Transverse colon (tissue), 4 donors: ENCODE measurements at regions not wholly inside any gene's neighbourhood (a gene's known extent, or its start where the extent isn't known, plus 50 kb on each side); places are given as distances from the start of the nearest gene placed in this dataset.

Experiments used
- DNase-seq: peaks from one replicate; pipeline ENCODE4 v3.0.0-alpha.2; 2019
- H3K27ac ChIP-seq, 4 donors: fragments of 200-600 bp; sonication (generic); 2 replicates each; pipeline ENCODE4 v1.5.1; 2016 to 2018; ENCODE audit warnings: inconsistent platforms in 4 of 4
- H3K27me3 ChIP-seq: fragments of 200-600 bp; sonication (generic); 2 replicates; pipeline ENCODE4 v1.5.1; 2017; ENCODE audit warnings: inconsistent platforms
- H3K36me3 ChIP-seq, 4 donors: fragments of 200-600 bp; sonication (generic); 2 replicates each; pipeline ENCODE4 v1.5.1; 2017 to 2019; ENCODE audit warnings: inconsistent platforms in 4 of 4
- H3K4me1 ChIP-seq, 4 donors: fragments of 200-600 bp; sonication (generic); 2 replicates each; pipeline ENCODE4 v1.5.1; 2017 to 2020; ENCODE audit warnings: inconsistent platforms in 4 of 4
- H3K4me3 ChIP-seq, 4 donors: fragments of 200-600 bp; sonication (generic); 1 replicate in 1 of 4; 2 replicates in 3 of 4; pipeline versions ENCODE4 v1.5.1 to v1.6.1; 2017 to 2019; ENCODE audit warnings: inconsistent platforms in 4 of 4
- H3K9me3 ChIP-seq, 2 donors: fragments of 200-600 bp; sonication (generic); 2 replicates each; pipeline ENCODE4 v1.5.1; 2017 to 2019; ENCODE audit warnings: inconsistent platforms in 2 of 2
- EP300 ChIP-seq: sonication (generic); formaldehyde crosslinking; IDR thresholded peaks from one replicate; pipeline ENCODE4 v1.6.1; 2017; ENCODE audit warnings: antibody characterized with exemption, low read depth
- POLR2A ChIP-seq: fragments of 450-650 bp; IDR thresholded peaks from one replicate; pipeline ENCODE4 v1.6.1; 2016; ENCODE audit warnings: antibody characterized with exemption, mild to moderate bottlenecking, moderate library complexity
- POLR2AphosphoS5 ChIP-seq, 3 donors: sonication (generic); formaldehyde crosslinking; IDR thresholded peaks; one replicate each; pipeline ENCODE4 v1.6.1; 2016; ENCODE audit warnings: antibody characterized with exemption in 3 of 3
- WGBS, 2 donors: methylation state at CpG; one replicate each; pipeline ENCODE4 v1.1.5; 2018; ENCODE audit warnings: low coverage in 1 of 2; 5-methylcytosine and 5-hydroxymethylcytosine counted together
- in situ Hi-C, 4 donors: fragments of 200-750 bp; cut with MboI; loops; one replicate each; pipeline versions ENCODE4 v1.15.0 to v1.15.1; 2017; ENCODE audit warnings: low sequenced_read_pairs in 3 of 4, low pct_ligation_motif_present in 1 of 4, low pct_unique_long_range_greater_than_20kb in 1 of 4
- intact Hi-C: fragments of 100-400 bp; cut with DNase I; formaldehyde crosslinking; loops from one replicate; pipeline ENCODE4 v1.15.1; 2023; ENCODE audit warnings: low total_unique reads
- TF ChIP-seq, protein P1 (sequence below), 5 experiments: fragments of 200-600 bp in 3 of 5; fragments of 450-650 bp in 2 of 5; sonication (generic) in 3 of 5; IDR thresholded peaks; 1 replicate in 2 of 5; 2 replicates in 3 of 5; pipeline ENCODE4 v1.5.1; 2016 to 2017; ENCODE audit warnings: antibody characterized with exemption in 5 of 5, inconsistent platforms in 3 of 5, mild to moderate bottlenecking in 2 of 5, moderate library complexity in 1 of 5

DNA sequence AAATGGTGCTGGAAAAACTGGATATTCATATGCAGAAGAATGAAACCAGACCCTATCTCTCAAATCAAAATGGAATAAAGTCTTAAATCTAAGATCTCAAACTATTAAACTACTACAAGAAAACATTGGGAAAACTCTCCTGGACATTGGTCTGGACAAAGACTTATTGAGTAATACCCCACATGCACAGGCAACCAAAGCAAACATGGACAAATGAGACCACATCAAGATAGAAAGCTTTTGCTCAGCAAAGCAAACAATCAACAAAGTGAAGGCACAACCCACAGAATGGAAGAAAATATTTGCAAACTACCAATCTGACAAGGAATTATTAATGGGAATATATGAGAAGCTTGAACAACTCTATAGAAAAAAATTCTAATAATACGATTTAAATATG, 284.4 kb upstream of the FGF16 start:
- H3K9me3 ChIP-seq: no peaks in the 10 kb centered on the region
- H3K4me1 ChIP-seq: no peaks in the 10 kb centered on the region
- H3K4me3 ChIP-seq: no peak overlapping the region
- no peak for DNase-seq
- intact Hi-C loops: no loop called here
- H3K27me3 ChIP-seq: no peaks in the 10 kb centered on the region
- in situ Hi-C loops: no loop called here
- H3K36me3 ChIP-seq: no peaks in the 10 kb centered on the region
- 80 to 94% methylated on average over 1 of the region's 1 CpG for WGBS, 2 donors
- H3K27ac ChIP-seq: no peak overlapping the region
- TF ChIP-seq POLR2AphosphoS5 (IDR thresholded peaks at IDR 0.05) (no peak), EP300 (no peak)

DNA sequence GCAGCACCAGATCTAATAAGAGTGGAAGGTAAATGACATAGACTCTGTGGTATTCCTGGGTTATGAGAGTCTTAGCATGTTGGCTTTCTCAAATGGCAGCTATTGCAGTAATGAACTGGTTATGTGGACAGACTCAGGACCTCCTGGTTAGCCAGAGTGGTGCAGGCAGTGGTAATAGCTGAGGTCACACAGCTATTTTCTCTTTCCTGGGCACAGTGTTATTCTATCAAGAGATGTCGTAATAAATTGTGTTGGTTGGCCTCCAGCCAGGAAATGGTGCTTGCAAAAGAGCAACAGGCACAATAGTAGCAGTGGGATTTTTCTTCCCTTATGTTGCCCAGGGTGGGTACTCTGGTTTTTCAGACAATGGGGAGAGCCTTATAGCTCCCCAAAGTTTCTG, 279.2 kb upstream of the FGF16 start:
- no peak for TF ChIP-seq POLR2AphosphoS5 (IDR thresholded peaks at IDR 0.05)
- TF ChIP-seq, protein P1, sequence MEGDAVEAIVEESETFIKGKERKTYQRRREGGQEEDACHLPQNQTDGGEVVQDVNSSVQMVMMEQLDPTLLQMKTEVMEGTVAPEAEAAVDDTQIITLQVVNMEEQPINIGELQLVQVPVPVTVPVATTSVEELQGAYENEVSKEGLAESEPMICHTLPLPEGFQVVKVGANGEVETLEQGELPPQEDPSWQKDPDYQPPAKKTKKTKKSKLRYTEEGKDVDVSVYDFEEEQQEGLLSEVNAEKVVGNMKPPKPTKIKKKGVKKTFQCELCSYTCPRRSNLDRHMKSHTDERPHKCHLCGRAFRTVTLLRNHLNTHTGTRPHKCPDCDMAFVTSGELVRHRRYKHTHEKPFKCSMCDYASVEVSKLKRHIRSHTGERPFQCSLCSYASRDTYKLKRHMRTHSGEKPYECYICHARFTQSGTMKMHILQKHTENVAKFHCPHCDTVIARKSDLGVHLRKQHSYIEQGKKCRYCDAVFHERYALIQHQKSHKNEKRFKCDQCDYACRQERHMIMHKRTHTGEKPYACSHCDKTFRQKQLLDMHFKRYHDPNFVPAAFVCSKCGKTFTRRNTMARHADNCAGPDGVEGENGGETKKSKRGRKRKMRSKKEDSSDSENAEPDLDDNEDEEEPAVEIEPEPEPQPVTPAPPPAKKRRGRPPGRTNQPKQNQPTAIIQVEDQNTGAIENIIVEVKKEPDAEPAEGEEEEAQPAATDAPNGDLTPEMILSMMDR (IDR thresholded peaks at IDR 0.05): no peak
- no peak for TF ChIP-seq EP300
- TF ChIP-seq POLR2A: no peak
- no peak for DNase-seq
- intact Hi-C loops (no loop called here), in situ Hi-C loops (no loop called here)
- WGBS, 2 donors: 41% methylated on average over 1 of the region's 1 CpG; no CpG with 5 or more reads in 1 of the 2 donors
- Histone ChIP-seq H3K9me3 (no peaks in the 10 kb centered on the region), H3K36me3 (no peaks in the 10 kb centered on the region), H3K27me3 (no peaks in the 10 kb centered on the region), H3K4me1 (no peaks in the 10 kb centered on the region), H3K27ac (no peak overlapping the region), H3K4me3 (no peak overlapping the region)

DNA sequence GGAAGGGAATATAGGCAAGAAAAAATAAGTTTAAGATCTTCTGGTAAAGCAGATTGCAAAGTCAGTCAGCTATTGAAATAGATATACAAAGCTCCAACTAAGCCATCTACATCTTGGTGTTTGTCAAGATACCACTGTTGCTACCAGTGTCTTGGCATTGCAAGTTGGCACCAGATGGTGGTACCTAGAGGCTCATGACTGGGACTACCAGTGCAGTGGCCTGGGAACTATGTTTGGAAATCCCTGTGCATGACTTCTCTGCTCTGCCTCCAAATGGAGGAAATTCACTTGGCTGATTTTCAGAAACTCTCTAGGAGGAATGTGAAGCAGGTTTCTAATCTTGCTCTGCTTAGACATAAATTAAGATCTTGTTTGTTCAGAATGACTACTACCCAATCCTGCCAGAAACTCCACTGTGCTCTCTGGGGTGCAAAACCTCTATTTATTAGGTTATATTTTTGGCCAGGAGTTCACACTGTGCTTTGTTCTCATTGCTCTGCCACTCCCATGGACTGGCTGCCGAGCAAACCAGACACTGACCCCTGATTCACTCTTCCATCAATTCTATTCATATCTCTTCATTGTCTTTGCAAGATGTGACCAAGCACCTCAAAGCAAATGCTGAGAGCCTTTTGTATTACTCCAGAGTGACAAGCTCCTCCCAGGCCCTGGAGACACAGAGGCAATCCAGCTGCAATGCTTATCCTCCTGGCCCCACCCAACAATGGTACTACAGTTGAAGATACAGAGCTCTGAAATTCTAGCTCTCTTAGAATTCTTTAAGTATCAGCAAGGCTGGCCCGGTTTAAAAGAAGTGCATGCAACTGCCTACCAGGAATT, 272.3 kb upstream of the FGF16 start:
- in situ Hi-C loops (no loop called here), intact Hi-C loops (no loop called here)
- no peaks in the 10 kb centered on the region for H3K27me3 ChIP-seq
- H3K4me3 ChIP-seq: no peak overlapping the region
- H3K36me3 ChIP-seq: no peaks in the 10 kb centered on the region
- no peak for DNase-seq
- 40% methylated on average over 2 of the region's 2 CpGs; no CpG with 5 or more reads in 1 of the 2 donors for WGBS, 2 donors
- H3K27ac ChIP-seq: no peak overlapping the region
- TF ChIP-seq EP300: no peak
- no peak for TF ChIP-seq POLR2A
- TF ChIP-seq POLR2AphosphoS5 (IDR thresholded peaks at IDR 0.05): no peak
- TF ChIP-seq, protein P1 (IDR thresholded peaks at IDR 0.05): no peak
- H3K9me3 ChIP-seq: no peaks in the 10 kb centered on the region
- no peaks in the 10 kb centered on the region for H3K4me1 ChIP-seq

DNA sequence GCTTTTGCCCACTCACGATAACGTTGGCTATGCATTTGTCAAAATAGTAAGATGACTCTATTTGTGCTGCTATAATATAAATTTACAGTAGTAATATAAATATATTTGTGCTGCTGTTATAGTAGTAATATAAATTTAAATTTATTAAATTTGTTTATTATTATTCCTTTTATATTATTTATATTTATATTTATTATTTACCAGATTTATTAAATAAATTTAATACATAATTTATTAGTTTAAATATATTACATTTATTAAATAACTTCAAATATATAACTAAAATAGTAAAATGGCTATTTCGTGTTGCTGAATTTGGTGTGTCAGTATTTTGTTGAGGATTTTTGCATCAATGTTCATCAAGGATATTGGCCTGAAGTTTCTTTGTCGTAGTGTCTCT, 246.5 kb upstream of the FGF16 start:
- no peaks in the 10 kb centered on the region for H3K27me3 ChIP-seq
- in situ Hi-C loops (no loop called here), intact Hi-C loops (loop anchor here (10.0 kb wide), 1 partner anchor 1134 kb away; no protein-coding TSS in a partner anchor)
- H3K36me3 ChIP-seq: no peaks in the 10 kb centered on the region
- no peak for TF ChIP-seq POLR2AphosphoS5 (IDR thresholded peaks at IDR 0.05)
- TF ChIP-seq POLR2A: no peak
- TF ChIP-seq, protein P1 (IDR thresholded peaks at IDR 0.05): no peak
- no peak for TF ChIP-seq EP300
- H3K9me3 ChIP-seq: no peaks in the 10 kb centered on the region
- DNase-seq: no peak
- no peak overlapping the region for H3K27ac ChIP-seq
- H3K4me1 ChIP-seq: no peaks in the 10 kb centered on the region
- no peak overlapping the region for H3K4me3 ChIP-seq
- WGBS, 2 donors: 63 to 80% methylated on average over 2 to 4 of the region's 4 CpGs

DNA sequence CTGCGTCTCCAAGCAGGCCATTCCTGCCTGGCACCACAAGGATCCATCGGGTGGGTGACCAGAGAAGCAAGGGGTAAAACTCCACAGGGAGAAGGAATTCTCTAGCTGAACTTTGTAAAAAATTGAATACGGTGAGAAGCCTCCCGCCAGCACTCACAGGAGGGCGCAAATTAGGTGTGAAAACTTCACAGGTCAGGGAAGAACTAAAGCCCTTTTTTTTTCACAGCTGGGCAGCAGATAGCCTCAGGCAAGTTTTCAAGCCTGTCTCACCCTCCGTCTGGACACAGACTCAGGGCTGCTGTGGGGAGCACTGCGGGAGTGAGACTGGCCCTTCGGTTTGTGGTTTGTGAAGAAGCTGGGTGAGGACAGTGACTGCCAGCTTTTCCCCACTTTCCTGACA, 224.1 kb upstream of the FGF16 start:
- in situ Hi-C loops: no loop called here
- no peak for TF ChIP-seq POLR2A
- TF ChIP-seq, protein P1 (IDR thresholded peaks at IDR 0.05): no peak
- no peak for TF ChIP-seq POLR2AphosphoS5 (IDR thresholded peaks at IDR 0.05)
- TF ChIP-seq EP300: no peak
- WGBS, 2 donors: 71% methylated on average over 8 of the region's 8 CpGs; no CpG with 5 or more reads in 1 of the 2 donors
- H3K9me3 ChIP-seq: no peaks in the 10 kb centered on the region
- DNase-seq: no peak
- H3K27me3 ChIP-seq: no peaks in the 10 kb centered on the region
- H3K4me1 ChIP-seq: no peaks in the 10 kb centered on the region
- no peak overlapping the region for H3K27ac ChIP-seq
- H3K4me3 ChIP-seq: no peak overlapping the region
- intact Hi-C loops: no loop called here
- no peaks in the 10 kb centered on the region for H3K36me3 ChIP-seq
